HEK293T (cell line): ENCODE measurements at regions not wholly inside any gene's neighbourhood (a gene's known extent, or its start where the extent isn't known, plus 50 kb on each side); places are given as distances from the start of the nearest gene placed in this dataset.

Source experiments
- BHLHE40 ChIP-seq: fragments of 450-650 bp; IDR thresholded peaks from 2 replicates; pipeline ENCODE4 v1.6.1; 2016; ENCODE audit warnings: mild to moderate bottlenecking, moderate library complexity, borderline replicate concordance
- HDGF ChIP-seq: fragments of 450-650 bp; IDR thresholded peaks from 2 replicates; pipeline ENCODE4 v1.6.1; 2017; ENCODE audit warnings: antibody characterized with exemption, borderline replicate concordance
- LEF1 ChIP-seq: fragments of 450-650 bp; IDR thresholded peaks from 2 replicates; pipeline ENCODE4 v1.6.1; 2017; ENCODE audit warnings: mild to moderate bottlenecking, borderline replicate concordance

GRCh38 chr7:47724335-47724982, 142.5 kb upstream of the TNS3 start:
- TF ChIP-seq HDGF, result no peak
- no peak for TF ChIP-seq BHLHE40
- TF ChIP-seq LEF1, result no peak
